ENCODE measurements at regions not wholly inside any gene's neighbourhood (a gene's known extent, or its start where the extent isn't known, plus 50 kb on each side); places are given as distances from the start of the nearest gene placed in this dataset.

GRCh38 chr20:50347284-50348063 is 156.8 kb downstream of the CEBPB start:
- no peaks in the 10 kb centered on the region for H3K36me3 ChIP-seq (replicated peaks in 1 of 2; ENCODE audit: control insufficient read depth in 2 of 2, insufficient read depth in 2 of 2, low read length in 2 of 2)
- no peak overlapping the region for H3K4me2 ChIP-seq (ENCODE audit: insufficient read depth, low read length, poor library complexity, severe bottlenecking)
- H3K4ac ChIP-seq (ENCODE audit: low read length) = no peak overlapping the region
- H3K23ac ChIP-seq (ENCODE audit: low read depth, low read length, poor library complexity) = no peak overlapping the region
- DNase-seq (ENCODE audit: low spot score) = no peak
- H2AFZ ChIP-seq (ENCODE audit: low read length) = no peak overlapping the region
- no peak overlapping the region for H2AK5ac ChIP-seq (ENCODE audit: low read depth, low read length)
- H4K8ac ChIP-seq (ENCODE audit: low read depth, low read length) = no peak overlapping the region
- no peak overlapping the region for H3K27ac ChIP-seq (replicated peaks; ENCODE audit: low read length)
- no peak overlapping the region for H3K4me3 ChIP-seq (ENCODE audit: low read length in 2 of 2)
- no peak overlapping the region for H3K14ac ChIP-seq (ENCODE audit: low read length)
- no CpG with 5 or more reads among the region's 13 CpGs for WGBS, 2 donors (ENCODE audit: extremely low coverage in 2 of 2, insufficient read length in 2 of 2, insufficient replicate concordance in 1 of 2)
- no peak overlapping the region for H3K9ac ChIP-seq (ENCODE audit: low read depth, low read length, poor library complexity)
- no peak overlapping the region for H2BK120ac ChIP-seq (ENCODE audit: low read depth, low read length)
- H3K27me3 ChIP-seq (ENCODE audit: control insufficient read depth in 3 of 3, insufficient read depth in 3 of 3, low read depth in 1 of 3, low read length in 3 of 3) = peaks cover 0 to 5% (median 0%) of the 10 kb centered on the region in 3 experiments
- H4K91ac ChIP-seq (ENCODE audit: low read depth, low read length, poor library complexity) = no peak overlapping the region
- no peaks in the 10 kb centered on the region for H3K9me3 ChIP-seq (replicated peaks in 1 of 2; ENCODE audit: control insufficient read depth in 2 of 2, insufficient read depth in 1 of 2, low read depth in 1 of 2, low read length in 2 of 2)
- H3K79me1 ChIP-seq (ENCODE audit: low read depth, low read length) = no peaks in the 10 kb centered on the region
- no peak overlapping the region for H3K18ac ChIP-seq (ENCODE audit: low read length)
- H2BK15ac ChIP-seq (ENCODE audit: low read length) = no peak overlapping the region
- no peaks in the 10 kb centered on the region for H3K4me1 ChIP-seq (ENCODE audit: control insufficient read depth in 2 of 2, insufficient read depth in 1 of 2, low read depth in 1 of 2, low read length in 2 of 2)
- H2BK12ac ChIP-seq (ENCODE audit: low read length) = no peak overlapping the region
- no peak overlapping the region for H2BK5ac ChIP-seq (ENCODE audit: low read length)

GRCh38 chr20:50348096-50348495 is 157.5 kb downstream of the CEBPB start:
- Histone ChIP-seq H2AFZ (ENCODE audit: low read length) (no peak overlapping the region), H3K27me3 (ENCODE audit: control insufficient read depth in 3 of 3, insufficient read depth in 3 of 3, low read depth in 1 of 3, low read length in 3 of 3) (peaks cover 0 to 8% (median 0%) of the 10 kb centered on the region in 3 experiments), H4K8ac (ENCODE audit: low read depth, low read length) (no peak overlapping the region), H2BK15ac (ENCODE audit: low read length) (no peak overlapping the region), H2BK12ac (ENCODE audit: low read length) (no peak overlapping the region), H4K91ac (ENCODE audit: low read depth, low read length, poor library complexity) (no peak overlapping the region), H3K4me1 (ENCODE audit: control insufficient read depth in 2 of 2, insufficient read depth in 1 of 2, low read depth in 1 of 2, low read length in 2 of 2) (no peaks in the 10 kb centered on the region), H2BK120ac (ENCODE audit: low read depth, low read length) (no peak overlapping the region), H3K4ac (ENCODE audit: low read length) (no peak overlapping the region), H3K27ac (replicated peaks; ENCODE audit: low read length) (no peak overlapping the region), H3K23ac (ENCODE audit: low read depth, low read length, poor library complexity) (no peak overlapping the region), H3K79me1 (ENCODE audit: low read depth, low read length) (no peaks in the 10 kb centered on the region), H3K18ac (ENCODE audit: low read length) (no peak overlapping the region), H2BK5ac (ENCODE audit: low read length) (no peak overlapping the region), H3K36me3 (replicated peaks in 1 of 2; ENCODE audit: control insufficient read depth in 2 of 2, insufficient read depth in 2 of 2, low read length in 2 of 2) (no peaks in the 10 kb centered on the region), H3K9me3 (replicated peaks in 1 of 2; ENCODE audit: control insufficient read depth in 2 of 2, insufficient read depth in 1 of 2, low read depth in 1 of 2, low read length in 2 of 2) (no peaks in the 10 kb centered on the region), H3K14ac (ENCODE audit: low read length) (no peak overlapping the region), H3K4me2 (ENCODE audit: insufficient read depth, low read length, poor library complexity, severe bottlenecking) (no peak overlapping the region), H3K4me3 (ENCODE audit: low read length in 2 of 2) (no peak overlapping the region), H3K9ac (ENCODE audit: low read depth, low read length, poor library complexity) (no peak overlapping the region), H2AK5ac (ENCODE audit: low read depth, low read length) (no peak overlapping the region)
- WGBS, 2 donors (ENCODE audit: extremely low coverage in 2 of 2, insufficient read length in 2 of 2, insufficient replicate concordance in 1 of 2) = no CpG with 5 or more reads among the region's 6 CpGs
- DNase-seq (ENCODE audit: low spot score) = no peak

- Histone ChIP-seq H3K4me2 (ENCODE audit: insufficient read depth, low read length, poor library complexity, severe bottlenecking) (no peak overlapping the region), H3K36me3 (replicated peaks in 1 of 2; ENCODE audit: control insufficient read depth in 2 of 2, insufficient read depth in 2 of 2, low read length in 2 of 2) (no peaks in the 10 kb centered on the region), H2AK5ac (ENCODE audit: low read depth, low read length) (no peak overlapping the region), H2BK5ac (ENCODE audit: low read length) (no peak overlapping the region), H3K18ac (ENCODE audit: low read length) (peak overlapping the region; percentile 32), H2BK12ac (ENCODE audit: low read length) (no peak overlapping the region), H4K91ac (ENCODE audit: low read depth, low read length, poor library complexity) (no peak overlapping the region), H3K27ac (replicated peaks; ENCODE audit: low read length) (no peak overlapping the region), H3K23ac (ENCODE audit: low read depth, low read length, poor library complexity) (no peak overlapping the region), H3K4me3 (ENCODE audit: low read length in 2 of 2) (no peak overlapping the region), H3K79me1 (ENCODE audit: low read depth, low read length) (no peaks in the 10 kb centered on the region), H2BK120ac (ENCODE audit: low read depth, low read length) (no peak overlapping the region), H3K9ac (ENCODE audit: low read depth, low read length, poor library complexity) (no peak overlapping the region), H2BK15ac (ENCODE audit: low read length) (no peak overlapping the region), H3K27me3 (ENCODE audit: control insufficient read depth in 3 of 3, insufficient read depth in 3 of 3, low read depth in 1 of 3, low read length in 3 of 3) (peaks cover 0 to 9% (median 0%) of the 10 kb centered on the region in 3 experiments), H3K14ac (ENCODE audit: low read length) (no peak overlapping the region), H3K4me1 (ENCODE audit: control insufficient read depth in 2 of 2, insufficient read depth in 1 of 2, low read depth in 1 of 2, low read length in 2 of 2) (no peaks in the 10 kb centered on the region), H3K9me3 (replicated peaks in 1 of 2; ENCODE audit: control insufficient read depth in 2 of 2, insufficient read depth in 1 of 2, low read depth in 1 of 2, low read length in 2 of 2) (no peaks in the 10 kb centered on the region), H4K8ac (ENCODE audit: low read depth, low read length) (no peak overlapping the region), H3K4ac (ENCODE audit: low read length) (no peak overlapping the region), H2AFZ (ENCODE audit: low read length) (no peak overlapping the region)
- no peak for DNase-seq (ENCODE audit: low spot score)
- WGBS, 2 donors (ENCODE audit: extremely low coverage in 2 of 2, insufficient read length in 2 of 2, insufficient replicate concordance in 1 of 2) = no CpG with 5 or more reads among the region's 16 CpGs
Observed at GRCh38 chr20:50350510-50351249, 159.5 kb upstream of the PTPN1 start.

- no peak overlapping the region for H4K91ac ChIP-seq (ENCODE audit: low read depth, low read length, poor library complexity)
- no peak overlapping the region for H3K27ac ChIP-seq (replicated peaks; ENCODE audit: low read length)
- H3K23ac ChIP-seq (ENCODE audit: low read depth, low read length, poor library complexity) = no peak overlapping the region
- H2AFZ ChIP-seq (ENCODE audit: low read length) = no peak overlapping the region
- no CpG with 5 or more reads among the region's 11 CpGs for WGBS, 2 donors (ENCODE audit: extremely low coverage in 2 of 2, insufficient read length in 2 of 2, insufficient replicate concordance in 1 of 2)
- H3K4me2 ChIP-seq (ENCODE audit: insufficient read depth, low read length, poor library complexity, severe bottlenecking) = no peak overlapping the region
- no peak overlapping the region for H4K8ac ChIP-seq (ENCODE audit: low read depth, low read length)
- no peak for DNase-seq (ENCODE audit: low spot score)
- H2AK5ac ChIP-seq (ENCODE audit: low read depth, low read length) = no peak overlapping the region
- H2BK12ac ChIP-seq (ENCODE audit: low read length) = no peak overlapping the region
- no peak overlapping the region for H3K14ac ChIP-seq (ENCODE audit: low read length)
- H3K18ac ChIP-seq (ENCODE audit: low read length) = no peak overlapping the region
- H3K4ac ChIP-seq (ENCODE audit: low read length) = no peak overlapping the region
- no peak overlapping the region for H3K4me3 ChIP-seq (ENCODE audit: low read length in 2 of 2)
- peaks cover 0 to 9% (median 0%) of the 10 kb centered on the region in 3 experiments for H3K27me3 ChIP-seq (ENCODE audit: control insufficient read depth in 3 of 3, insufficient read depth in 3 of 3, low read depth in 1 of 3, low read length in 3 of 3)
- H3K79me1 ChIP-seq (ENCODE audit: low read depth, low read length) = no peaks in the 10 kb centered on the region
- H3K4me1 ChIP-seq (ENCODE audit: control insufficient read depth in 2 of 2, insufficient read depth in 1 of 2, low read depth in 1 of 2, low read length in 2 of 2) = no peaks in the 10 kb centered on the region
- H3K9me3 ChIP-seq (replicated peaks in 1 of 2; ENCODE audit: control insufficient read depth in 2 of 2, insufficient read depth in 1 of 2, low read depth in 1 of 2, low read length in 2 of 2) = no peaks in the 10 kb centered on the region
- H3K36me3 ChIP-seq (replicated peaks in 1 of 2; ENCODE audit: control insufficient read depth in 2 of 2, insufficient read depth in 2 of 2, low read length in 2 of 2) = no peaks in the 10 kb centered on the region
- no peak overlapping the region for H2BK120ac ChIP-seq (ENCODE audit: low read depth, low read length)
- no peak overlapping the region for H2BK5ac ChIP-seq (ENCODE audit: low read length)
- H3K9ac ChIP-seq (ENCODE audit: low read depth, low read length, poor library complexity) = no peak overlapping the region
- no peak overlapping the region for H2BK15ac ChIP-seq (ENCODE audit: low read length)
Observed at GRCh38 chr20:50351541-50351940, 158.6 kb upstream of the PTPN1 start.

Data from neuronal stem cell (in vitro differentiated cells).